Osteoblast (primary cell): ENCODE measurements at regions not wholly inside any gene's neighbourhood (a gene's known extent, or its start where the extent isn't known, plus 50 kb on each side); places are given as distances from the start of the nearest gene placed in this dataset.

ENCODE experiments used
- DNase-seq: peaks from one replicate; pipeline ENCODE4 v3.0.0; 2011; ENCODE audit warnings: low spot score, mixed read lengths; ENCODE audit not compliant: insufficient read length; ENCODE audit errors: missing footprints
- H2AFZ ChIP-seq: 2 replicates; pipeline ENCODE4 v1.6.0; 2011; ENCODE audit warnings: mild to moderate bottlenecking, low read length
- H3K27ac ChIP-seq: 2 replicates; pipeline ENCODE4 v1.5.1; 2011; ENCODE audit warnings: mild to moderate bottlenecking, low read depth, low read length, moderate library complexity
- H3K27me3 ChIP-seq: 2 replicates; pipeline ENCODE4 v1.6.0; 2012; ENCODE audit warnings: mild to moderate bottlenecking, control low read depth, inconsistent platforms, low read length, moderate library complexity; ENCODE audit not compliant: insufficient read depth
- H3K36me3 ChIP-seq: 2 replicates; pipeline ENCODE4 v1.5.1; 2011; ENCODE audit warnings: mild to moderate bottlenecking, low read length, control low read depth, moderate library complexity; ENCODE audit not compliant: insufficient read depth
- H3K4me1 ChIP-seq: 2 replicates; pipeline ENCODE4 v1.5.1; 2011; ENCODE audit warnings: mild to moderate bottlenecking, low read length, control low read depth, moderate library complexity; ENCODE audit not compliant: insufficient read depth
- H3K4me2 ChIP-seq: 2 replicates; pipeline ENCODE4 v1.6.0; 2011; ENCODE audit warnings: mild to moderate bottlenecking, low read length; ENCODE audit not compliant: insufficient read depth
- H3K4me3 ChIP-seq: fragments of 200-600 bp; sonication (generic); 3 replicates; pipeline ENCODE4 v1.5.1; 2012; ENCODE audit warnings: mild to moderate bottlenecking, low read length, inconsistent platforms; ENCODE audit not compliant: insufficient read depth
- H3K79me2 ChIP-seq: 2 replicates; pipeline ENCODE4 v1.6.0; 2012; ENCODE audit warnings: mild to moderate bottlenecking, low read length, control low read depth, inconsistent platforms; ENCODE audit not compliant: insufficient read depth
- H3K9me3 ChIP-seq: 2 replicates; pipeline ENCODE4 v1.5.1; 2011; ENCODE audit warnings: low read depth, low read length, control low read depth
- H4K20me1 ChIP-seq: 2 replicates; pipeline ENCODE4 v1.6.0; 2012; ENCODE audit warnings: mild to moderate bottlenecking, low read length, control low read depth; ENCODE audit not compliant: insufficient read depth
- TF ChIP-seq, protein P1 (sequence below): IDR thresholded peaks from 2 replicates; pipeline ENCODE4 v1.5.1; 2011; ENCODE audit warnings: mild to moderate bottlenecking, low read depth, low read length, moderate library complexity; ENCODE audit errors: extremely low read depth

DNA sequence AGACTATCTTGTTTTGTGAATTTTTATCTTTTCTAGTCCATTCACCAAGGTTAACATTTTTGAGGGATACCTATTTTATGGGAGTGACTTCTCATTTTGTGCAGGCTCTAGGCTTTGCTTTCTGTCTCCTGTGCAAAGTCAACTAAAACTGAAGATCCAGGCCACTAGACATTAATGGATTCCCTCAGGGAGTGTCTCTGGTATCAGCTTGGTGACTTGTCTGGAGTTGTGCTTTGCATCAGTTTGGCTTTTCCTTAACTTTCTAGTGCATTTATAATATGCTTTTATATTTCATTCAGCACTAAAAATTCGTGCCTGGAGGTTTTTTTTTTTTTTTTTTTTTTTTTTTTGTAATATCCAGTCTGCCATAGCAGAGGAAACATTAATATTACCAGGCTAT lies 144.2 kb downstream of the YIPF5 start:
- no peak overlapping the region for H3K4me2 ChIP-seq
- peaks cover 9% of the 10 kb centered on the region for H3K4me1 ChIP-seq
- no peaks in the 10 kb centered on the region for H4K20me1 ChIP-seq
- no peaks in the 10 kb centered on the region for H3K27me3 ChIP-seq
- H3K4me3 ChIP-seq = no peak overlapping the region
- no peak overlapping the region for H2AFZ ChIP-seq
- no peak for DNase-seq
- no peaks in the 10 kb centered on the region for H3K36me3 ChIP-seq
- TF ChIP-seq, protein P1, sequence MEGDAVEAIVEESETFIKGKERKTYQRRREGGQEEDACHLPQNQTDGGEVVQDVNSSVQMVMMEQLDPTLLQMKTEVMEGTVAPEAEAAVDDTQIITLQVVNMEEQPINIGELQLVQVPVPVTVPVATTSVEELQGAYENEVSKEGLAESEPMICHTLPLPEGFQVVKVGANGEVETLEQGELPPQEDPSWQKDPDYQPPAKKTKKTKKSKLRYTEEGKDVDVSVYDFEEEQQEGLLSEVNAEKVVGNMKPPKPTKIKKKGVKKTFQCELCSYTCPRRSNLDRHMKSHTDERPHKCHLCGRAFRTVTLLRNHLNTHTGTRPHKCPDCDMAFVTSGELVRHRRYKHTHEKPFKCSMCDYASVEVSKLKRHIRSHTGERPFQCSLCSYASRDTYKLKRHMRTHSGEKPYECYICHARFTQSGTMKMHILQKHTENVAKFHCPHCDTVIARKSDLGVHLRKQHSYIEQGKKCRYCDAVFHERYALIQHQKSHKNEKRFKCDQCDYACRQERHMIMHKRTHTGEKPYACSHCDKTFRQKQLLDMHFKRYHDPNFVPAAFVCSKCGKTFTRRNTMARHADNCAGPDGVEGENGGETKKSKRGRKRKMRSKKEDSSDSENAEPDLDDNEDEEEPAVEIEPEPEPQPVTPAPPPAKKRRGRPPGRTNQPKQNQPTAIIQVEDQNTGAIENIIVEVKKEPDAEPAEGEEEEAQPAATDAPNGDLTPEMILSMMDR = no peak
- H3K27ac ChIP-seq = no peak overlapping the region
- H3K9me3 ChIP-seq = no peaks in the 10 kb centered on the region
- no peaks in the 10 kb centered on the region for H3K79me2 ChIP-seq

DNA sequence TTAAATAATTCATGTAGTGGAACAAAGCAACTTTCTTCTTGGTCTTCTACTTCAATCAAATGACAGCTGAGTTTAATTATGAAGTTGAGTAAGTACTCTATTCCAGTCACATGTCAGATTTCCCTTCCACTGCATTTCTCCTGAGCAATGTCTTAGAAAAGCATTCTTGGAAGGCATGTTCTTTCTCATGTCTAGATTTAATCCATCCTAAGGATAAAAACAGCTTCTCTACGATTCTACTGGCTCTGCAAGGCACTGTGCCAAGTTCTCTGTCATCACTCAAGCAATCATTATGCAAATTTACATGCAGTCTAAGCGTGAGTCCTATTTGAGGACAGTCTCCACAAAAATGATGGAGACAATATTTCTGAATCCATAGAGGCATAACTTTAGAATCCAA lies 142.4 kb downstream of the YIPF5 start:
- no peaks in the 10 kb centered on the region for H3K36me3 ChIP-seq
- H3K27me3 ChIP-seq = no peaks in the 10 kb centered on the region
- peak overlapping the region; percentile 38 for H2AFZ ChIP-seq
- DNase-seq = peak; percentile 27
- no peaks in the 10 kb centered on the region for H4K20me1 ChIP-seq
- peaks cover 9% of the 10 kb centered on the region for H3K4me1 ChIP-seq
- H3K4me3 ChIP-seq = peak overlapping the region; percentile 41
- no peaks in the 10 kb centered on the region for H3K79me2 ChIP-seq
- TF ChIP-seq, protein P1 = no peak
- H3K4me2 ChIP-seq = peak overlapping the region; percentile 73
- peak overlapping the region; percentile 88 for H3K27ac ChIP-seq
- no peaks in the 10 kb centered on the region for H3K9me3 ChIP-seq

DNA sequence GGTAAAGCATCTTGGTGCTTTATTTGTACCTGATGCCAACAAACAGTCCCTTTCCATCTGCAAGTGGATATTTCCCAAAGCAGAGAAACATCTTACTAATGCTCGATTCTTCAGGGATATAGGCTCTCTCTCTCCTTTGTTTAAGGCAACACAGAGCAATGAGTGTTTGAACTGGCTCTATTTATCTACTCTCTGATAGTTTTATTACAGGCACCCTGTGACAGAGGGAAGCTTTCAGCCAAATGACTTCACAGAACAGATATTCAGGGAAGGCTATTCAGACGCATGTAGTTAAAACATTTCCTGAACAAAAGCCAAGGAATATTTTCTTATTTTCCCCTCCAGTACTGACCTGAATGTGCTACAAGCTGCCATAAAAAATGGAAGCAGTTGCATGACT lies 141.8 kb downstream of the YIPF5 start:
- no peaks in the 10 kb centered on the region for H4K20me1 ChIP-seq
- H3K4me3 ChIP-seq = peak overlapping the region; percentile 41
- H3K36me3 ChIP-seq = no peaks in the 10 kb centered on the region
- H3K27me3 ChIP-seq = no peaks in the 10 kb centered on the region
- H3K79me2 ChIP-seq = no peaks in the 10 kb centered on the region
- peak; percentile 86 for DNase-seq
- TF ChIP-seq, protein P1 = no peak
- peak overlapping the region; percentile 88 for H3K27ac ChIP-seq
- H3K9me3 ChIP-seq = no peaks in the 10 kb centered on the region
- peaks cover 9% of the 10 kb centered on the region for H3K4me1 ChIP-seq
- H2AFZ ChIP-seq = peak overlapping the region; percentile 38
- peak overlapping the region; percentile 73 for H3K4me2 ChIP-seq

DNA sequence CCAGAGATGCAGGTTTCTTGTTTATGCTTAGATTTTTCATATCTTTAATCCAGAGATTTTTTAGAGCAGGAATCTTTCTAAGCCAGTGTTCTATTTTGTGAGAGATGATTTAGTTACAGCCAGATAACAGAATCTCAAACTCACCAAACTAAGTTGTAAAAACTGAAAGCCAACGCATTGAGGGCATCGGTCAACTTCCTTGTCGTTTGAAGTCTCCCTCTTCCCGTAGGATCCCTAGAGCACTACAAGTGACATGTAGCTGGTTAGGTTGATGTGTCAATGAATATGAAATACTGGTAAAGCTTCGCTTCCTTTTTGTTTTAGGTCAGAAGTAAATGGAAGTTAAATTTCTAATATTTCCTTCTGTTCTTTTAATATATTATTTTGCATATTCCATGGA lies 139.6 kb downstream of the YIPF5 start:
- Histone ChIP-seq H3K9me3 (no peaks in the 10 kb centered on the region), H3K4me1 (peaks cover 19% of the 10 kb centered on the region), H2AFZ (no peak overlapping the region), H3K4me3 (no peak overlapping the region), H4K20me1 (no peaks in the 10 kb centered on the region), H3K27ac (no peak overlapping the region), H3K36me3 (no peaks in the 10 kb centered on the region), H3K27me3 (no peaks in the 10 kb centered on the region), H3K4me2 (no peak overlapping the region), H3K79me2 (no peaks in the 10 kb centered on the region)
- TF ChIP-seq, protein P1 = no peak
- DNase-seq = no peak
